ENCODE measurements at regions not wholly inside any gene's neighbourhood (a gene's known extent, or its start where the extent isn't known, plus 50 kb on each side); places are given as distances from the start of the nearest gene placed in this dataset.

GRCh38 chr5:75933489-75933888 is 149.7 kb upstream of the SV2C start (continued):
- no peak for TF ChIP-seq HDAC6 (IDR thresholded peaks at IDR 0.05; ENCODE audit: low read depth, low read length)
- no peak for TF ChIP-seq SIX5 (IDR thresholded peaks at IDR 0.05; ENCODE audit: low read depth, low read length)

All from H1 (cell line).